ENCODE measurements at regions not wholly inside any gene's neighbourhood (a gene's known extent, or its start where the extent isn't known, plus 50 kb on each side); places are given as distances from the start of the nearest gene placed in this dataset.

GRCh38 chr6:167226383-167226685 lies 64.8 kb upstream of the UNC93A start:
- TF ChIP-seq, protein P1, sequence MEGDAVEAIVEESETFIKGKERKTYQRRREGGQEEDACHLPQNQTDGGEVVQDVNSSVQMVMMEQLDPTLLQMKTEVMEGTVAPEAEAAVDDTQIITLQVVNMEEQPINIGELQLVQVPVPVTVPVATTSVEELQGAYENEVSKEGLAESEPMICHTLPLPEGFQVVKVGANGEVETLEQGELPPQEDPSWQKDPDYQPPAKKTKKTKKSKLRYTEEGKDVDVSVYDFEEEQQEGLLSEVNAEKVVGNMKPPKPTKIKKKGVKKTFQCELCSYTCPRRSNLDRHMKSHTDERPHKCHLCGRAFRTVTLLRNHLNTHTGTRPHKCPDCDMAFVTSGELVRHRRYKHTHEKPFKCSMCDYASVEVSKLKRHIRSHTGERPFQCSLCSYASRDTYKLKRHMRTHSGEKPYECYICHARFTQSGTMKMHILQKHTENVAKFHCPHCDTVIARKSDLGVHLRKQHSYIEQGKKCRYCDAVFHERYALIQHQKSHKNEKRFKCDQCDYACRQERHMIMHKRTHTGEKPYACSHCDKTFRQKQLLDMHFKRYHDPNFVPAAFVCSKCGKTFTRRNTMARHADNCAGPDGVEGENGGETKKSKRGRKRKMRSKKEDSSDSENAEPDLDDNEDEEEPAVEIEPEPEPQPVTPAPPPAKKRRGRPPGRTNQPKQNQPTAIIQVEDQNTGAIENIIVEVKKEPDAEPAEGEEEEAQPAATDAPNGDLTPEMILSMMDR (IDR thresholded peaks at IDR 0.05): no peak
- TF ChIP-seq POLR2AphosphoS5 (IDR thresholded peaks at IDR 0.05) (no peak), POLR2A (IDR thresholded peaks at IDR 0.05; ENCODE audit: low read depth) (no peak), EP300 (IDR thresholded peaks at IDR 0.05) (no peak)

Measured in esophagus muscularis mucosa (tissue), 4 donors.